BJ (cell line): ENCODE measurements at regions not wholly inside any gene's neighbourhood (a gene's known extent, or its start where the extent isn't known, plus 50 kb on each side); places are given as distances from the start of the nearest gene placed in this dataset.

Experiments
- CTCF ChIA-PET: fragments of 350-600 bp; formaldehyde crosslinking; extraction: SDS; loops from one replicate; lab custom pipeline; 2021; ENCODE audit warnings: antibody characterized with exemption, inconsistent platforms; lab: Yijun Ruan, JAX
- POLR2A ChIA-PET: fragments of 300-600 bp; sonication (Branson Sonifier 250); formaldehyde crosslinking; extraction: SDS; loops from one replicate; lab custom pipeline; 2021; ENCODE audit warnings: antibody characterized with exemption; lab: Charles Lee
- DNase-seq: peaks from one replicate; pipeline ENCODE4 v3.0.0-alpha.2; 2011; ENCODE audit warnings: low read depth
- H3K27me3 ChIP-seq: 2 replicates; pipeline ENCODE4 v1.6.0; 2011; ENCODE audit warnings: low read length; ENCODE audit not compliant: control insufficient read depth, insufficient read depth
- H3K36me3 ChIP-seq: 2 replicates; pipeline ENCODE4 v1.5.1; 2011; ENCODE audit warnings: low read length; ENCODE audit not compliant: control insufficient read depth, insufficient read depth
- H3K4me3 ChIP-seq: 2 replicates; pipeline ENCODE4 v1.5.1; 2011; ENCODE audit warnings: low read depth, mild to moderate bottlenecking, control low read depth, low read length
- TF ChIP-seq, protein P1 (sequence below): IDR thresholded peaks from 2 replicates; pipeline ENCODE4 v1.5.1; 2011; ENCODE audit warnings: low read depth, mild to moderate bottlenecking, control low read depth, inconsistent platforms, low read length, moderate library complexity; ENCODE audit not compliant: insufficient read depth

DNA sequence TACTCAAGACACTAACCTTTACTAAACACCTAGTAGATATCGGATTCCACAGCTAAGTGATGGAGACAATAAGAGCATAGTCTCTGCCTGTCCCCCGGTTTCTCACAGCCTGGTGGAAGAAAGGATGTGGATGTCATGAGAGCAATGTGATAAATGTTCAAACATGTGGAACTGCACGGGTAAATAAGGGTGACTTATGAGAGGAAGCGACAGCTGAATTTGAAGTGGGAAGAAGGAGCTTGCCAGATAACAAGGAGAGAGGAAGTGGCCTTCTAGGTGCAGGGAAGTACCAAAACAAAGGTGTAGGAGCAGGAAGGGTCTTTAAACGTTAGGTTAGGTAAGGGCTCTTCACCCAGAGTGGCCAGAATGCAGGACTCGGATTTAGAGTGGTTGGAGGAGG is 178.6 kb upstream of the NRIP1 start:
- Histone ChIP-seq H3K36me3 (no peaks in the 10 kb centered on the region), H3K4me3 (no peak overlapping the region), H3K27me3 (no peaks in the 10 kb centered on the region)
- DNase-seq: no peak
- TF ChIP-seq, protein P1, sequence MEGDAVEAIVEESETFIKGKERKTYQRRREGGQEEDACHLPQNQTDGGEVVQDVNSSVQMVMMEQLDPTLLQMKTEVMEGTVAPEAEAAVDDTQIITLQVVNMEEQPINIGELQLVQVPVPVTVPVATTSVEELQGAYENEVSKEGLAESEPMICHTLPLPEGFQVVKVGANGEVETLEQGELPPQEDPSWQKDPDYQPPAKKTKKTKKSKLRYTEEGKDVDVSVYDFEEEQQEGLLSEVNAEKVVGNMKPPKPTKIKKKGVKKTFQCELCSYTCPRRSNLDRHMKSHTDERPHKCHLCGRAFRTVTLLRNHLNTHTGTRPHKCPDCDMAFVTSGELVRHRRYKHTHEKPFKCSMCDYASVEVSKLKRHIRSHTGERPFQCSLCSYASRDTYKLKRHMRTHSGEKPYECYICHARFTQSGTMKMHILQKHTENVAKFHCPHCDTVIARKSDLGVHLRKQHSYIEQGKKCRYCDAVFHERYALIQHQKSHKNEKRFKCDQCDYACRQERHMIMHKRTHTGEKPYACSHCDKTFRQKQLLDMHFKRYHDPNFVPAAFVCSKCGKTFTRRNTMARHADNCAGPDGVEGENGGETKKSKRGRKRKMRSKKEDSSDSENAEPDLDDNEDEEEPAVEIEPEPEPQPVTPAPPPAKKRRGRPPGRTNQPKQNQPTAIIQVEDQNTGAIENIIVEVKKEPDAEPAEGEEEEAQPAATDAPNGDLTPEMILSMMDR: no peak
- POLR2A ChIA-PET: no interaction called here
- CTCF ChIA-PET: no interaction called here

DNA sequence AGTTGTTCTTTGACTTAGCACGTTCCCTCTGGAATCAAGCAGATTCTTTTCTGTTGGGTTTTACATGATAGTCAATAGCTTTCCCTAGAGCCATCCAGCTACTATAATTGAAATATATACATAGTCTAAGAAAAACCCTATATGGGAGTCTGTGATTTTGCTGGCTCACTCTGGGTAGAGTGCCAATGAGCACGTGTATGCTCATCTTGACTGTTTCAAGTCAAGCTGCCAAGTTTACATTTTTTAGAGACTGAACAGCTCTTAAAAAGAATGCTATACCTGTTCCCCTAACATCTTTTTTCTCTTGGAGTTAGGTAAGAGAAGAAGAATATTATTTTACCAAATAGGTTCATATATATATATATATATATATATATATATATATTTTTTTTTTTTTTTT is 182.8 kb upstream of the NRIP1 start:
- DNase-seq: no peak
- H3K36me3 ChIP-seq: no peaks in the 10 kb centered on the region
- H3K4me3 ChIP-seq: no peak overlapping the region
- CTCF ChIA-PET: no interaction called here
- POLR2A ChIA-PET: no interaction called here
- H3K27me3 ChIP-seq: no peaks in the 10 kb centered on the region
- TF ChIP-seq, protein P1: no peak

DNA sequence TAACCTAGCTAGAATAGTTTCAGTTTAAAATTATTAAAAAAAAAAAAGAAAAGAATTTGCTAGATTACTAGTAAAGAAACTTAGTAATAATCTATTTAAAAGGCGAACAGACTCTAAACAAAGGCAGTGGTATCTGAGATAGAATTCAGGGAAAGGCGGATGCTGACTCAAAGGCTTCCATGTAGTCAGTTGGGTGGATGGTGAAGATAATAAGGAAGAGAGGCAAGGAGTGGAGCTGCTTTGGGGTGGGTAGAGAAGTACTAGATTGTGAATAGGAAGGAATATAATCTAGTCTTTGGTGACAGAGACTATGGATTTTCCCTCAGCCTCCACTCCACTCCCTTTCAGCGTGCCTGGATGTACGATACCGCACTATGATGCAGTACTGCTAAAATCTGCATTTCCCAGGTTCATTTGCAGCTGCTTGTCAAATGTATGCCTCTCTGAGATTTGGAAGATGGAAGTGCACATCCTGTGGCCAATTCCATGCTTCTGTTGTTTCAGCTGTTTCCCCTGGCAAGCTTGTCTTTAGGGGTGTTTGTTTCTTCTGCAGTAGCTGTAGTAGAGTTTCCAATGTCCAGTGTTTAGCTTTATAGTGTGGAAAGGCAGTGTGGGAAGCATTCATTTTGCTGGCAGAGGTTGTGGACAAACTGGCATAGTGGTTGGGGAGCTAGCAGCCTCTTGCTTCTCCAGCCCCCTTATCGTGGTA is 184.6 kb upstream of the NRIP1 start:
- Histone ChIP-seq H3K4me3 (no peak overlapping the region), H3K36me3 (no peaks in the 10 kb centered on the region), H3K27me3 (no peaks in the 10 kb centered on the region)
- CTCF ChIA-PET: no interaction called here
- DNase-seq: no peak
- TF ChIP-seq, protein P1: no peak
- POLR2A ChIA-PET: no interaction called here

DNA sequence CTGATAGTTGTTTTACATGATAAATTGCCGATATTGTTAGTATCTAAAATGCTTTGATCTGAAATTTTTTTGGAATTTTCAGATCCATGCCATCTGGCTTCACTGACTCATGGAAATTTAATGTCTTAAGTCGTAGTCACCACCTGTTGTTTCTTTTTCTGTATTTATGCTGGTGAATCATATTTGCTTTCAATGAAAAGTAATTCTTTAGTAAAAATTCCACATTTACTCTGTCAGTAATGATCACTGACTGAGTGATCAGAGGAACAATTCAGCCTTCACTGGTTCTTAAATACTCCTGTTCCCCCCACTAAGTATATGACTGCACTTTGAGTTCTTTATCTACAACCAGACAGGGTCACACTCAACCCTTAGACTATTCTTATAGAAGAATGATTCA is 185.6 kb upstream of the NRIP1 start:
- no peak for DNase-seq
- H3K27me3 ChIP-seq: no peaks in the 10 kb centered on the region
- ChIA-PET CTCF (no interaction called here), POLR2A (no interaction called here)
- TF ChIP-seq, protein P1: no peak
- no peaks in the 10 kb centered on the region for H3K36me3 ChIP-seq
- H3K4me3 ChIP-seq: no peak overlapping the region

DNA sequence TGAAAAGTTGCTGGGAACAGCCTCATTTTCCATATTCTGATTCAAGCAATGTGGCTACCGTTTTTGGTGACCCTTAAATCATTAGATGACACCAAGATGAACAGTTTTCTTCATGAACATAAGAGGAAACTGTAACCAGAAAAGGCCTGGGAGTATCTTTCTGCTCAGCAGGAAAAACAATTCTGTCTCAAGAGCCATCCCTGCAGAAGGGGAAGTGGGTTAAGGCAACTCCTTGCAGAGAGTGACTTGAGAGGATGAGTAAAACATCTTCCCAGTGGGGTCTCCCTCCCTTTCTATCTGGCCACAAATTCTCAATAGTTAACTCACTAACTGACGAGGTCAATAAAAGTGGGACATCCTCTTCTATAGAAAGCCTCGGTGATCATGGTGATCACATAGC is 187.6 kb upstream of the NRIP1 start:
- DNase-seq: no peak
- no peak overlapping the region for H3K4me3 ChIP-seq
- ChIA-PET POLR2A (no interaction called here), CTCF (no interaction called here)
- H3K36me3 ChIP-seq: no peaks in the 10 kb centered on the region
- no peaks in the 10 kb centered on the region for H3K27me3 ChIP-seq
- TF ChIP-seq, protein P1: no peak
